ENCODE measurements at regions not wholly inside any gene's neighbourhood (a gene's known extent, or its start where the extent isn't known, plus 50 kb on each side); places are given as distances from the start of the nearest gene placed in this dataset.

- no peak for FAIRE-seq
- Histone ChIP-seq H3K36me3 (replicated peaks in 1 of 2; ENCODE audit: control insufficient read depth in 1 of 2, insufficient read depth in 2 of 2, low read length in 2 of 2) (no peaks in the 10 kb centered on the region), H3K9me3 (ENCODE audit: low read length) (no peaks in the 10 kb centered on the region), H3K9ac (ENCODE audit: insufficient read depth, low read depth, low read length) (no peak overlapping the region), H3K4me1 (ENCODE audit: insufficient read depth, low read length) (peaks cover 17% of the 10 kb centered on the region), H4K20me1 (ENCODE audit: insufficient read depth, low read length) (no peaks in the 10 kb centered on the region), H3K27me3 (ENCODE audit: control insufficient read depth in 1 of 2, insufficient read depth in 2 of 2, low read length in 2 of 2) (no peaks in the 10 kb centered on the region), H2AFZ (ENCODE audit: low read length) (no peak overlapping the region), H3K4me2 (ENCODE audit: low read depth, low read length) (no peak overlapping the region), H3K27ac (ENCODE audit: extremely low read length, insufficient read depth, low read length) (no peak overlapping the region), H3K4me3 (replicated peaks in 1 of 3; ENCODE audit: insufficient read depth in 1 of 3, low read depth in 2 of 3, low read length in 3 of 3) (no peak overlapping the region), H3K79me2 (ENCODE audit: insufficient read depth, low read length) (no peaks in the 10 kb centered on the region)
- intact Hi-C loops (cut with micrococcal nuclease; ENCODE audit: unreplicated experiment) (no loop called here), in situ Hi-C loops (cut with HindIII; ENCODE audit: extremely low pct_ligation_motif_present, low pct_unique_long_range_greater_than_20kb) (no loop called here)
- TF ChIP-seq MLLT10 (CRISPR knock-in tag; IDR thresholded peaks at IDR 0.05) = no peak
- TF ChIP-seq ZNF879 (CRISPR knock-in tag; IDR thresholded peaks at IDR 0.05) = no peak
- no peak for TF ChIP-seq GMEB2 (CRISPR knock-in tag; IDR thresholded peaks at IDR 0.05; ENCODE audit: low read depth)
- no peak for TF ChIP-seq KAT7 (CRISPR knock-in tag; IDR thresholded peaks at IDR 0.05; ENCODE audit: borderline replicate concordance)
- TF ChIP-seq HMG20A (CRISPR knock-in tag; IDR thresholded peaks at IDR 0.05; ENCODE audit: borderline replicate concordance) = no peak
- no peak for TF ChIP-seq SRY (CRISPR knock-in tag; IDR thresholded peaks at IDR 0.05)
- no peak for TF ChIP-seq ZNF766 (CRISPR knock-in tag; IDR thresholded peaks at IDR 0.05; ENCODE audit: borderline replicate concordance)
- no peak for TF ChIP-seq TSC22D2 (CRISPR knock-in tag; IDR thresholded peaks at IDR 0.05; ENCODE audit: borderline replicate concordance)
- no peak for TF ChIP-seq ZZZ3 (CRISPR knock-in tag; IDR thresholded peaks at IDR 0.05; ENCODE audit: borderline replicate concordance)
- no peak for TF ChIP-seq GATAD1 (CRISPR knock-in tag; IDR thresholded peaks at IDR 0.05)
- DNase-seq (ENCODE audit: low spot score) = no peak
- 19% methylated on average over 5 of the region's 5 CpGs for WGBS (ENCODE audit: low lambda C conversion rate)
- POLR2A ChIA-PET = no interaction called here
- ATAC-seq = no peak
- no TSS peak for BruUV-seq (replicated peaks)
- CTCF ChIA-PET (ENCODE audit: low intra/inter-chr PET ratio, low total read pairs) = no interaction called here
These were observed 727.7 kb upstream of the GOLIM4 start for GRCh38 chr3:168823466-168823865.
